ENCODE measurements at regions not wholly inside any gene's neighbourhood (a gene's known extent, or its start where the extent isn't known, plus 50 kb on each side); places are given as distances from the start of the nearest gene placed in this dataset.
"Not testable (repeated sequence)": the region's sequence is repeated elsewhere in the genome, so short reads cannot be mapped to it uniquely, and the experiment has no call there.

DNA sequence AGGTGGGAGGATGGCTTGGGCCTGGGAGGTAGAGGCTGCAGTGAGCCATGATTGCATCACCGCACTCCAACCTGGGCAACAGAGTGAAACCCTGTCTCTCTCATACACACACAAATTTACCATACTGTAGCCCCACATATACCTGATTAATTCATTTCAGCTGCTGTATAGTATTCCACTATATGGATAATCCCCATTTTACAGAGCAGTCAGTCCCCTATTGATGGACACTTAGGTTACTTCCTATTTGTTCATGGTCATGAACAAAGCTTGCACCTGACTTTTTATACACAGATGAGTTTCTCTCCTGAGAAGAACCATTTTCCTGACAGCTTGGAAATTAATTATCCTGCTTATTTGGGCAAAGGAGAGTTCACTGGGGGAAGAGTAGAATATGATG lies 59.2 kb downstream of the EMX2 start:
- in situ Hi-C loops (cut with HindIII; ENCODE audit: low sequenced_read_pairs): no loop called here

DNA sequence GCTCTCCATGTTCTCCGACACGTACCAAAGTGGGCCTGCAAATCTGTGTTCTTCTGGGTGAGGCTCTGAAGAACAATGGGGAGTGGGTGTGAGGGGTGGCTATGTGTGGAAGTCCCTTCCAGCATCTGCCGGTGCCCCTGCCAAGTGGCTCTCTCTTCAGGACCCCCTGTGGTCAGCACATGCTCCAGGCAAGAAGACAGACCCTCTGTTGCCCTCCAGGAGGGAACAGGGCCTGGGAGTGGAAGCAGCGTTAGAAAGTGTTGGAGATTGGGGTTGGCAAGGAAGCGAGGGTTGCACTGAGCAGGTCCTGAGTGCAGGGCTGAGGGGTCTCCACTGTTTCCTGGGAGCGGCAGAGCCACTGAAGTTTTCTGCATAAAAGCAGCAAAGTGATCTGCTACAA lies 60.5 kb downstream of the EMX2 start:
- in situ Hi-C loops (cut with HindIII; ENCODE audit: low sequenced_read_pairs): no loop called here

DNA sequence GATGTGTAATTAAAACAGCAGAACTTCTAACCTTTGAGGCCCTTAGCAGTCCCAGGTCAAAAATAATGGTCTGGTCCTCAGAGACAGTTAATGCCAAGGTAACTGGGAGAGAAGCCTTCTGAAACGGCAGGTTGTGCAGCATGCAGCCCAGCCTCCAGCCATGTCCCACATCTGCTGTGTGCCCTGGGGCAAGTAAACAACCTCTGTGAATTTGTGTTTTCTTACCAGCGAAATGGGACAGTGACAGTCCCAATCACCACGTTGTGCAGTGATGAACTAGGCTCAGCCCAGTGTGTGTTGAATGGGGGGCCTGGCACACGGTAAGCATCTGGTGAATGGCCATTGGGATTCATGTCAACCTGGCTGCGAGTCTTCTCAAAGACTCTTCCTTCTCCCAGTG lies 61.2 kb downstream of the EMX2 start:
- in situ Hi-C loops (cut with HindIII; ENCODE audit: low sequenced_read_pairs): no loop called here

DNA sequence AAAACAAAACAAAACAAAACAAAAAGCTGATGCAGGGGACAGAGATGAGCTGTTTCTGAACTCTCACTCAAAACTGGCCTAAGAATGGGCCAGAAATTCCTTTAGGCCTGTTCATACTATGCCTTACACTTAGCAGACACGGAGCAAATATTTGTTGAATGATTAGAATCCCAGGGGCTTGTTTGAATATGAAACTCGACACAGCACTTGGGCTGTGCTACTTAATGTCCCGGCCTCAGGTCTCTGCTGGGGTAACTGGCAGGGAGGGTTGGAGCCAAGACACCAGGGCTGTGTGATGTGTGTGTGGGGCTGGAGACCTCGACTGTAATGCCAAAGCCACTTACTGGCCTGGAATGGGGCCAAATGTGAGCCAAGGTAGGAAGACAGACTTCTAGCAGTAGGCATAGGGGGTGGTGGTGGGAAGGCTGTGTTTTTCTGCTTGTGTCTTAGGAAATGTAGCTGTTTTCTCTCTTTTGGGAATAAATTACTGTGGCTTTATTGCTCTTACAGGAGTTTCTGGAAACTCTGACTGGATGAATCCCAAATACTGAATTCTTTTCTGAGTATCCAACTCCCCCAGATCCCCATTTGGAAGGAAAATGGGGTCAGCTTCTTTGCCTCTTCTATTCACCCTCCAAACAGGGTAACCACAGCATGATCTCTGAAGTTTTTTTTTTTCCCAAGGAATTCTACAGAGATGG lies 66.7 kb downstream of the EMX2 start:
- in situ Hi-C loops (cut with HindIII; ENCODE audit: low sequenced_read_pairs): no loop called here

DNA sequence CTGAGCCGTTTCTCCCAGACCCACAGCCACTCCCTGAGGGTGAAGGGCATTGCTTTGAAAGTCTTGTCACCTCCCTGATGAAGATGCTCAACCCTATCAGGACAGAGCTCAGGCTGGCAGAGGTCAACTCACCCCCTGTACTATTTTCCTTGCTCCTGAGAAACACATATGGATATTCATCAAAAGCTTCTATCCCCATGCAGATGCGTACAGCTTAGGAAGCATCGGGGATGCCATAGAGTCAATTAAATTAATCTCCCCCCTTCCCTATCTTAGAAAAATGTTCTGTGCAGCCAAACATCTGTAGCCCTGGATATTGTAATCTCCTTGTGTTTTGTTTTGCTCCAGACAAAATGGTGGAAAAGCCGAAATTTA lies 67.2 kb downstream of the EMX2 start:
- in situ Hi-C loops (cut with HindIII; ENCODE audit: low sequenced_read_pairs): no loop called here

DNA sequence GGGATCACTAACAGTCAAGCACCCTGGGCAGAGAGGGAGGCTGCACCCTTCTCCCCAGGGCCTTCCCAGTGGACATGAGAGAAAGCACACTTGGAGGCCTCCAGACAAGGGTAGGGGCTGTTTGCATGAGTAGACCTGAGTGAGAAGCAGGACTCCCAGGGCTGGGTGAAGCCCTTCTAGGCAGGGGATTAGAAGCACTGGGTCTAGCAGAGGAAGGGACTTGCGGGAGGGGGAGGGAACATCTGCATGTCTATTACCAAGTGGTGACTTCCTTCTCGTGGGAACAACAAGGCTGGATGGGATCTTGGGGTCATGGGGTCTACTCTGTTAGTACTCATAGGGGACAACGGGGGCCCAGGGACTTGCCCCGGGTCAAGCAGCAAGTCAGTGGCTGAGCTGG lies 67.8 kb downstream of the EMX2 start:
- in situ Hi-C loops (cut with HindIII; ENCODE audit: low sequenced_read_pairs): no loop called here

DNA sequence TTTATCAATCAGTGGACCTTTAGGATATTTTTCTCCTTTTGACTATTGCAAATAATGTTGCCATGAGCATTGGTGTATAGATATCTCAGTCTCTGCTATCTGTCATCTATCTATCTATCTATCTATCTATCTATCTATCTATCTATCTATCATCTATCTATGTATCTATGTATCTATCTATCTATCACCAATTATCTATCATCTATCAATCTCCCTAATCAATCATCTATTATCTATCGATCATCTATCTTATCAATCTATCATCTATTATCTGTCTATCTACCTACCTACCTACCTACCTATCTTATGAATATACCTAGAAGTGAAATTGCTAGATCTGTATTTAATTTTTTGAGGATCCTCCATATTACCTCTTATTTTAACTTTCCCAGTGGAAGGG lies 69.6 kb downstream of the EMX2 start:
- in situ Hi-C loops (cut with HindIII; ENCODE audit: low sequenced_read_pairs): no loop called here

DNA sequence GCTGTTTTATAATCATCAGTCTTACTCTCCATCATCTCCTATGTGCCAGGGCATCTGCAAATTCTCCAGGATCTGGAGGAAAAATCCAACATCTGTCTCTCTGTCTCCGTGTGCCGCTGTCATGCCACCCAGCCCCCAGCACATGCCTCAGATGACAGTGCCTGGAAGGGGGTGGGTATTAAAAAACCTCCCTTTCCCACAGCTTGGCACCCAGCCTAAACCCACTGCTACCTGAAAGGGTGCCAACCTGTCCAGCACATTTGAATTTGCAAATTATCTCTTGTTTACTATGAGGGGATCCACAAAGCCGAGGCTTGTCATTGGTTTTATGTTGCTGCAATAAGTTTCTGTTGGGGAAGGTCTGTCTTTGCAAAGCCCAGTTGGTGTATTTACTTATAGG lies 73.1 kb downstream of the EMX2 start:
- in situ Hi-C loops (cut with HindIII; ENCODE audit: low sequenced_read_pairs): no loop called here

DNA sequence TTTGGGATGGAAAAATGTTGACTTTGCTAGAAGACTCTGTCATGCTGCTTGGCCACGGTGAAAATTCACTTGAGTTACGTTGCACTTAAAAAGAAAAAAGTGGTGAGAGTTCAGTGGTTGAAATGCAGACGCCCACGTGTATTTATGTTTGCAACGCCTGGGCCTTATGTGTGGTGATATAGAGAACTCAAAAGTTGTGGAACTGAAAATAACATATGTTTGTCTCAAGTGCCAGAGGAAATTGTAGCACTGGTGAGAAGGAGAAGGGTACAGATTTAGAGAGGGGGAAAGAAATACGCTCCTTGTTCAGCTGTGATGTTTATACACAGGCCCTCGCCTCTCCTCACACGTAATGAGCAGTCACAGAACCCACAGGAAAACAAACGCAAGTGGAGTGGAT lies 73.6 kb downstream of the EMX2 start:
- in situ Hi-C loops (cut with HindIII; ENCODE audit: low sequenced_read_pairs): no loop called here

DNA sequence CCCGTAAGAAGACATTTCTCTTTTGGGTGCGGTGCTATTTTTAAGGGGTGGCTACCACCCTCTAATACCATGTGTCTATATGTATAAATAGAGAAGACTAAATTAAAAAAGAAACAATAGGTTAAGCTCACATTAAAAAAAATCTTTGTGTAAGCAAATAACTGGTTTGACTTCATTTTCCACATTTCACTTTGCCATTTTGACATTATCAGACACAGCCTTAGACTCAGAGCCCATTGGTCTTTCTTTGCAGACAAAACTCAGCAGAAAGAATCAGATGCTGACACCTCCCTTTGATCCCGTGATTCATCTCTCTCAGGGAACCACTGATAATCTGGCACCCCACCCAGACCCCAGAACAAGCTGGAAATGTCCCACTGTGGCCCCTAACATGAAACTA lies 74.5 kb downstream of the EMX2 start:
- in situ Hi-C loops (cut with HindIII; ENCODE audit: low sequenced_read_pairs): no loop called here

DNA sequence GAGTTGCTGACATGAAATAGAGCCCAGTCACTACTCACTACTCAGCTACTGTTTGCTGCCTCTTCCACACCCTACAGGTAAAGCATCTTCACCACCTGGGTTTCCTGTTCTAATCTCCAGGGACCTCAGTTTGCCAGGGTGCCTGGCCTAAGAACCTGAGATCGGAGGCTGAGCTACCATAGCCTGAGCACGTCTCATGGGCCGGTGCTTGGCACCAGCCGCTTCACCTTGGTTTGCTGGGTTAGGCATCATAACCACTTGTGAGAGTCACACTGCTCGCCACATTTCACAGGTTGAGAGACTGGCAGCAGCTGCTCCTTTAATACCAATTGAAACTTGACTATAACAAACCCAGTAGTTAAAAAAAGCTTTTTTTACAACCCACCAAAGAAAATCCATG lies 75.1 kb downstream of the EMX2 start:
- in situ Hi-C loops (cut with HindIII; ENCODE audit: low sequenced_read_pairs): no loop called here

DNA sequence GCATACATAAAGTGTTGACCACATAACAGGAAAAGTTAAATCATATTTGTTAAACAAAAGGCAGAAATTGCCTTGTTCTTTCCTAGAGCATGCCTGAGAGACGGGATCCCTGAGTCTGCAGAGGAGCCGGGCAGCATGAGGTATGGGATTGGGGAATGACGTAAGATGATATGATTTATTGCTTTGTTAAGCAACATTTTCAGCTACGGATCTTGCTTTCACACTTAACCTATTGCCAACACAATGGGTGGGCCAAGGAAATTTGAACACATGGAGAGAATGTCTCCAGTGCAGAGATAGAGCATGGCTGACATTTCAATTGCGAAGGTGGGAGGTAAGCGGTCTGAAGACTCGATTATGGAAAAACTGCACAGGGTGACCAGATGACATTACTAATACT lies 76.7 kb downstream of the EMX2 start:
- in situ Hi-C loops (cut with HindIII; ENCODE audit: low sequenced_read_pairs): no loop called here

DNA sequence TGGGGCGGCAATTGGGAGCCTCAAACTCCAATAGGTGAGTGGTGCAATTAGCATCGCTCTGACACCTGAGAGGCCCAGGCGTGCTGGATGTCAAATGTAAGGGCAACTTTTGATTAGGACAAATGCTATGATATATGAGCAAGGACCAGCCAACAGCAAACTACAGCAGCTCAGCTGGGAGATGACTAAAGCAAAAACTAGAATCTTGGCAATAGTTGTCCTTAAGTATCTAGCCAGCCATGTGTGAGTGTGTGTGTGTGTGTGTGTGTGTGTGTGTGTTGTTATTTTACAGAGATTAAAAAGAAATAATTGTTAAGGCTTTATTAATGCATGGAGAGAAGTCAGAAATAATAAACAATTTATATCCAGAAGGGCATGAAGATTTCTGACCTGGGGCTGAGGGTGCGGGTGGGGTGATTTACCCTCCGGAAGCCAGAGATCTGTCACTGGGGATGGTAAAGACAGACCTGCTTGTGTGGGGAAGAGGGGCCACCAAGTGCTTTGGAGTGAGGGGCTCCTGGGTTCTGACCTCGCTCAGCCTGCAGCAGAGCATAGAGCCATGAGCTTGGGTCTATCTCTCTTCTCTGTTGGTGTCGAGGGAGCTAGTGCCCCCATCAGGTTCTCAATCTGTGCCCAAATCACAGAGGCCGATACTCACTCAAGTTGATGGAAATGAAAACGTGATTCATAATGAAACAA lies 77.3 kb downstream of the EMX2 start:
- in situ Hi-C loops (cut with HindIII; ENCODE audit: low sequenced_read_pairs): no loop called here

DNA sequence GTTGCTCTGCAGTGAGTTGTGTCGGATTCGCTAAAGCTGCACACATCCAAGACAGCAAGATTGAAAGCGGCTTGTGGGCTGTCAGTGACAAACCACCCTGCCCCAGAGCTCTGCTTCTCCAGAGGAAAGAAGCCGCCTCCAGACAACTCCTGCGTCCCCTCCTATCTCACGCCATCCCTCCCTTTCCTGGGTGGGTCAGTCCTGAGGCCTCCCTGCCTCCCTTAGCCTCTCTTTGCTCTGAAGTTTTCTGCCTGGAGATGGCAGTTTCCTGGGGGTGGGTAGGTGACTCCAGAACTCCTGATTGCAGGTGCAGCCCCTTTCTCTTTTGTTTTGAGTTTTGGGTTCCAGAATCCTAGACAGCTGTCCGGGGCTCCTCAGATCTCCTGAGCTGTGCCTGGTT lies 78.7 kb downstream of the EMX2 start:
- in situ Hi-C loops (cut with HindIII; ENCODE audit: low sequenced_read_pairs): no loop called here

DNA sequence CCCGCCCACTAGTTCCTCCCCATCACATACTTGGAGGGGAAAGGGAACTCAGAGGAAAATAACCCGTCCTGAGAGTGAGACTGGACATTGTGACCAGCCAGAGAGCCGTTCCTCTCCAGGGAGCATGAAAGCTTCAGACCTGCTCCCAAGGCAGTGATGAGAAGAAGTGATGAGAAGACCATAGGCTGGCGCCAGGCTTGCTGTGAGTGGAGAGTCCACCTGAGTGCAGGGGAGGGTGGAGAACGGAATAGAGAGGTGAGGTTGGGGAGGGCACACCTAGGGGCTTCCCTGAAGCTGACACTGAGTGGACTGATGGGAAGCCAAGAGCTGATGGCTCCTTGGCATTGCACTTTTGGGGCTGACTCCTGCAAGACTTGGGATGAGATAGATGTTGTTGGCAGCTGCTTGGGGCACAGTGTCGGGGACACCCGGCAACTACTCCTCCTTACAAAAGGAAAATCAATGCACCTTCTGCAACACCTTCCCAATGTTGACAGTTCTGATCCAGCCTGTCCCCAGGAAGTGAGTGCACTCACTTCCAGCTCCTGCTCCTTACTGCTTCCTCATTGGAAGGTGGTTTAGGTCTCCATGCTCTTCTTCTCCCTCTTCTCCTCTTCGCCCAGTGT lies 79.4 kb downstream of the EMX2 start:
- in situ Hi-C loops (cut with HindIII; ENCODE audit: low sequenced_read_pairs): no loop called here

DNA sequence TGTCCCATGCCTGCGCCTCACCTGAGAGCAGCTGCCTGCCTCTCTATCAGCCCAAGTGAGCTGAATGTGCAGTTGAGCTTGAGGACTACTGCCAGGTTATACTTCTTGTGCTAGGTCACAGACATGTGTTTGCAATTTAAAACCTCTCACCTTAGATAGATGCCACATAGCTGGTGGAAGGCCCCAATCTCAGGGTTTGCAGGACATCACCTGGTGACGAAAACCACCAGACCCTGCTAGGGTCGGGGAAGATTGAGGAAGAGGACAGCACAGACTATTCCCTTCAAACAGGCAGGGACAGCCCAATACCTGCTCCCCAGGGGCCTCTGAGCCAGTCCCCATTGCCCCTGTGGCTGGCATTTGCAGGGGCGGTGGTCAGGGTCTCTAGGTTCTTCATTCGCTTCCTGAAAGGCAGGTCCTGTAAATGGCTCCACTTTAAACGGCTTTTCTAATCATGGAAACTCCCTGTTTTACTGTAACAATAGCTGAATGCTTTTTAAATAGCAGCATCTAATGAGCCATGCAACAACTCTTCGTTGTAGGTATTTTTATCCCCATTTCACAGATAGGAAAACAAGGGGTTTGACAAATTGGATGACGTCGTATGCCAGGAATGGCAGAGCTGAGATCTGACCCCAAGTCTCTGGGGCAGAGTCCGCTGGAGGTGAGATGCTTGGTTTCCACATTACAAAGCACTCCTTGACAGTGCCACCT lies 80.1 kb downstream of the EMX2 start:
- in situ Hi-C loops (cut with HindIII; ENCODE audit: low sequenced_read_pairs): no loop called here

DNA sequence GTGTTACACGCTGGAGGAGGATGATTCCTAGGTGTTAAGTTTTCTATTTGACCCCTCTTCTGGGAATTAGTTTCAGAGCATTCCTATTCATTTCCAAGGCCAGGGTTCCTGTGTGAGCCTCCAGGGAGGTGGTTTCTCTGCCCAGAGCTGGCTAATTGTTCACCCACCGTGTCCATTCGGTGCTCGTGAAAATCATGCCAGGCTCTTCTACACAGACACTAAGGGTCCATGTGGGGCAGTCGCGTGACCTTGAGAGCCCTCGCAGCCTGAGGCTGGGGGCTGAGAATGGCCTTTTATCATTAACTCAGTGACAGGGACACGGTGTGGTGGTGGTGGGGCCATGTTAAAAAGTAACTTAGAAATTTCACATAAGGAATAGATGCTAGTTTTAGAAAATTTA lies 83.7 kb downstream of the EMX2 start:
- in situ Hi-C loops (cut with HindIII; ENCODE audit: low sequenced_read_pairs): no loop called here

DNA sequence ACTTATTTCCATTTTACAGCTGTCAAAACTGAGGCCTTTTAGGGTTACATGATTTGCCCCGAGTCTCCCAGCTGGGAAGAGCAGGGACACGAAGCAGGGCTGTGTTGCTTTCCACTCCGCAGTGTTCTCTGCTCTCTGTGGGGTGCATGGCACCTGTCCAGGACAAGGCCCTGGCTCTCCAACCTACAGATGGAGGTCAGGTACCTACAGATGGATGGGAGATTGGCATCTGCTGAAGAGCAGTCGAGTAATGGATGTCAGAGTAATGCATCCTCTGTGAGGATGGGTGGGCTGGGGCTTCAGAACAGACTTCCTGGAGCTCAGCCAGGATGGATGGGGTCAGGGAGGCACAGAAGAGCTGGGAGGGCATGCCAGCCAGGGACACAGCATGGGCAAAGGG lies 85.0 kb downstream of the EMX2 start:
- in situ Hi-C loops (cut with HindIII; ENCODE audit: low sequenced_read_pairs): no loop called here

DNA sequence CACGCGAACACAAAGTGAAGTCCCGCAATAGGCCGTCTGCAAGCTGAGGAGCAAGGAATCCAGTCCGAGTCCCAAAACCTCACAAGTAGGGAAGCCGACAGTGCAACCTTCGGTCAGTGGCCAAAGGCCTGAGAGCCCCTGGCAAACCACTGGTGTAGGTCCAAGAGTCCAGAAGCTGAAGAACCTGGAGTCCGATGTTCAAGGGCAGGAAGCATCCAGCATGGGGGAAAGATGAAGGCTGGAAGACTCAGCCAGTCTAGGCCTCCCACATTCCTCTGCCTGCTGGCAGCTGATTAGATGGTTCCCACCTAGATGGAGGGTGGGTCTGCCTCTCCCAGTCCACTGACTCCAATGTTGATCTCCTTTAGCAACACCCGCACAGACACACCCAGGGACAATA lies 87.2 kb downstream of the EMX2 start:
- in situ Hi-C loops (cut with HindIII; ENCODE audit: low sequenced_read_pairs): not testable (repeated sequence)

DNA sequence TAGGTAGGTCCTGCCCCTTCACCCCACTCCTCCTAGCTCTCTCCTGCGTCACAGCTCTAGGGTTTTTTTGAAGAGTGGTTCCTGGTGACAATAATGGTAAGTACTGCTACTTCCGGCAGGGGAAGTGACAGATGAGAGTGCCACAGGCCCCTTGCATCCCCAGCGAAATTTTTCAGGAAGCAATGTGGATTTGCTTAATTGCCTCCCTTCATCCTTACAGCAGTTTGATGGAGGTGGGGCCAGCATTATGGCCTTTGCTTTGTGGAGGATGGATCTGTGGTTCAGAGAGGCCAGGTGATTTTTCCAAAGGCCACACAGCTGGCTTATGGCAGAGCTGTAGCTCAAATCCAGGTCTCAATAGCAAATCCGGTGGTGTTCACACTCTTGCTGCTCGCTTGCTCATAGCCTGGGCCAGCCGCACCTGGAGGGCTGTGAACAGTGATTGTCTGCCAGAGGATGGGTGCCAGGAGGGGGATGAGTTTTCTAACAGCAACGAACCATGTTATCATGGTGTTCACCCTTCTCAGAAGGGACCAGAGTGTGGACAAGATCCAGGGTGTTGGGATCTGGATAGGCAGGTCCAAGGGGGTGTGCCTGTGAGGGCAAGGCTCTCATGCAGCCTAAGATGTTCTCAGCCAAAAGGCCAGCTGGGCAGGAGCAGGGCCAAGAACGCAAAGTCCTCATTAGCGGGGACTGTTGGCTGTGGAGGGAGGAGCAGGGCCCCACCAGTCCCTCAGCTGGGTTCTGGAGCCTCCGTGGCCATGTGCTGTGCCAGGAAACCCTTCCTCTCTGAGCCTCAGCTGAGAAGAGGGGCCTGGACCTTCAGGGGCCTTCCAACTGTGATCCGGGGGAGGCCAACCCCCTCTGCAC lies 89.0 kb downstream of the EMX2 start:
- in situ Hi-C loops (cut with HindIII; ENCODE audit: low sequenced_read_pairs): no loop called here

DNA sequence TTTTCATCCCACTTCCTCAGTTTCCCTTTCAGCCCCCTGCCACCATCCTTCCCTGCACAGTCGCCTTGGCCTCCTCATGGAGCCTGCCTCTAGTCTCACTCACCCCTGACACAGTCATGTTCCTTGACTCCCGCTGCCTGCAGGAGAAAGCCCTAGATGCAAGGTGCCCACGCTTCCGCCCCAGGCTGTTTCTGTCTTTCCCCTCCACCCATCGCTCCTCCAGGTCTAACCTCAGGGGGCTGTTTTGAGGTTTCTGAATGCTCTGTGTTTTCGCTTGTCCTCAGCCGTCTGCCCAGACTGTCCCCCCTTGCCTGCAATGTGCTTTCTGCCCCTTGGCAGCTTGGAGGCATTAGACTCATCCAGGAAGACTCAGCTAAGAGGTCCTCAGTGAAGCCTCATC lies 89.9 kb downstream of the EMX2 start:
- in situ Hi-C loops (cut with HindIII; ENCODE audit: low sequenced_read_pairs): no loop called here

All from DLD1 (cell line).